PC-3 (cell line): ENCODE measurements at regions not wholly inside any gene's neighbourhood (a gene's known extent, or its start where the extent isn't known, plus 50 kb on each side); places are given as distances from the start of the nearest gene placed in this dataset.

ENCODE experiments used
- ATAC-seq: fragments of 200-7000 bp; cut with Tn5 transposase; 2 replicates; pipeline ENCODE4 v1.9.1; 2020; ENCODE audit warnings: mild to moderate bottlenecking, moderate library complexity
- BruUV-seq: library from RNA; stranded (reverse); fragments of 400-500 nt; replicated peaks from 2 replicates; lab custom pipeline; 2021; lab: Mats Ljungman, UMichigan
- CTCF ChIA-PET: fragments of 300-600 bp; sonication (Branson Sonifier 250); formaldehyde crosslinking; loops from one replicate; lab custom pipeline; 2022; ENCODE audit warnings: antibody characterized with exemption; lab: Charles Lee
- POLR2A ChIA-PET: fragments of 300-600 bp; sonication (Branson Sonifier 250); formaldehyde crosslinking; loops from one replicate; lab custom pipeline; 2022; ENCODE audit warnings: antibody characterized with exemption; ENCODE audit not compliant: unreplicated experiment; lab: Charles Lee
- DNase-seq: peaks from one replicate; pipeline ENCODE4 v3.0.0-alpha.2; 2015
- H2AFZ ChIP-seq: fragments of 300-600 bp; sonication (generic); 2 replicates; pipeline ENCODE4 v1.6.0; 2016; ENCODE audit warnings: antibody characterized with exemption, low read length
- H3F3A ChIP-seq: fragments of 300-600 bp; sonication (generic); one replicate; pipeline ENCODE4 v1.6.0; 2017; ENCODE audit warnings: antibody characterized with exemption, low read length, control low read depth, mild to moderate bottlenecking; ENCODE audit not compliant: unreplicated experiment
- H3K27ac ChIP-seq: fragments of 300-600 bp; sonication (generic); 2 replicates; pipeline ENCODE4 v1.5.1; 2016; ENCODE audit warnings: mild to moderate bottlenecking, low read length
- H3K27me3 ChIP-seq: fragments of 300-600 bp; sonication (generic); 2 replicates; pipeline ENCODE4 v1.6.1; 2016; ENCODE audit warnings: low read length, mixed read lengths
- H3K36me3 ChIP-seq: fragments of 300-600 bp; sonication (generic); 2 replicates; pipeline ENCODE4 v1.6.1; 2016; ENCODE audit warnings: low read depth, mixed run types, low read length, mixed read lengths
- H3K4me1 ChIP-seq: fragments of 300-600 bp; sonication (generic); 2 replicates; pipeline ENCODE4 v1.5.1; 2016; ENCODE audit warnings: low read length; ENCODE audit not compliant: insufficient read depth
- H3K4me2 ChIP-seq: fragments of 300-600 bp; sonication (generic); 2 replicates; pipeline ENCODE4 v1.6.0; 2016; ENCODE audit warnings: low read length
- H3K4me3 ChIP-seq: fragments of 300-600 bp; sonication (generic); 2 replicates; pipeline ENCODE4 v1.5.1; 2016; ENCODE audit warnings: mild to moderate bottlenecking, low read length, mixed read lengths
- H3K79me2 ChIP-seq: fragments of 300-600 bp; sonication (generic); 2 replicates; pipeline ENCODE4 v1.6.1; 2017; ENCODE audit warnings: low read length, mixed read lengths
- H3K9ac ChIP-seq: fragments of 300-600 bp; sonication (generic); 2 replicates; pipeline ENCODE4 v1.6.0; 2016; ENCODE audit warnings: mild to moderate bottlenecking, low read length
- H3K9me2 ChIP-seq: fragments of 300-600 bp; sonication (generic); replicated peaks from 2 replicates; pipeline ENCODE4 v1.6.1; 2016; ENCODE audit warnings: mixed run types, low read length, mixed read lengths
- H3K9me3 ChIP-seq: fragments of 300-600 bp; sonication (generic); 2 replicates; pipeline ENCODE4 v1.6.1; 2016; ENCODE audit warnings: low read length, mixed read lengths
- H4K20me1 ChIP-seq: fragments of 300-600 bp; sonication (generic); 2 replicates; pipeline ENCODE4 v1.6.1; 2016; ENCODE audit warnings: low read length, mixed read lengths
- CTCF ChIP-seq: fragments of 300-600 bp; sonication (generic); conservative IDR thresholded peaks from 2 replicates; pipeline ENCODE4 v1.5.1; 2017; ENCODE audit warnings: antibody characterized with exemption, low read depth, mild to moderate bottlenecking, low read length
- EZH2 ChIP-seq: fragments of 300-600 bp; sonication (generic); IDR thresholded peaks from one replicate; pipeline ENCODE4 v1.6.1; 2017; ENCODE audit warnings: antibody characterized with exemption, mild to moderate bottlenecking, low read length; ENCODE audit not compliant: unreplicated experiment
- EZH2phosphoT487 ChIP-seq: fragments of 300-600 bp; sonication (generic); IDR thresholded peaks from 2 replicates; pipeline ENCODE4 v1.6.1; 2018; ENCODE audit warnings: mild to moderate bottlenecking, antibody characterized with exemption, low read length, borderline replicate concordance
- intact Hi-C: fragments of 100-400 bp; cut with micrococcal nuclease; formaldehyde crosslinking; loops from 2 replicates; pipeline ENCODE4 v1.9.0; 2023

DNA sequence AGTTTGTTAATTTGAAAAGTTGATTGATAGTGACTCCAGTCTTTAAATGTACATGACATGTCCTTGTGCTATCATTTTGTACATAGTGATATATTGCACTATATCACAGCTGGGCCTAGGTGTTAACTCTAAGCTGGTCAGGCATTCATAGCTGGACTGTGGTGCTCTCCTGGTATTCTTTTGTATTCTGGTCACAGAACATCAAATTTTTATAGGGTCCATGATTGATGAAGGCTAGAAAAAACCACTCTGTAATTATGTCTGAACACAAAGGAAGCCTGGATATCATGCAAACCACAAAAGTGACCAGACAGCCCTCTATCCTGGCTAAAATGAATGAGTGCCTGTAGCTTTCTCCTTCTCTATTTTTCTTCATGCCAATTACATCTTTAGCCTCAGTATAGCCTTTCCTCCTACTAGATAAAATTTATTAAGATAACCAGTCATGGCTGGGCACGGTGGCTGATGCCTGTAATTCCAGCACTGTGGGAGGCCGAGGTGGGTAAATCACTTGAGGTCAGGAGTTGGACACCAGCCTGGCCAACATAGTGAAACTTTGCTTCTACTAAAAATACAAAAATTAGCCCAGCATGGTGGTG is 134.9 kb upstream of the B3GALT2 start:
- no peaks in the 10 kb centered on the region for H3K9me3 ChIP-seq
- TF ChIP-seq CTCF (no peak), EZH2 (no peak), EZH2phosphoT487 (no peak)
- no peaks in the 10 kb centered on the region; the same call in 1 of the 2 replicates for H3K36me3 ChIP-seq
- ATAC-seq (no peak), DNase-seq (no peak)
- no peaks in the 10 kb centered on the region for H3K9me2 ChIP-seq
- BruUV-seq: no TSS peak
- H3K9ac ChIP-seq: no peak overlapping the region
- H3F3A ChIP-seq: no peaks in the 10 kb centered on the region
- no peaks in the 10 kb centered on the region for H3K27me3 ChIP-seq
- no peak overlapping the region for H3K27ac ChIP-seq
- intact Hi-C loops: no loop called here
- no peaks in the 10 kb centered on the region for H4K20me1 ChIP-seq
- no peak overlapping the region for H3K4me3 ChIP-seq
- no peak overlapping the region for H2AFZ ChIP-seq
- no peak overlapping the region for H3K4me2 ChIP-seq
- no peaks in the 10 kb centered on the region for H3K79me2 ChIP-seq
- CTCF ChIA-PET: no interaction called here
- H3K4me1 ChIP-seq: peaks cover 13% of the 10 kb centered on the region
- POLR2A ChIA-PET: no interaction called here

DNA sequence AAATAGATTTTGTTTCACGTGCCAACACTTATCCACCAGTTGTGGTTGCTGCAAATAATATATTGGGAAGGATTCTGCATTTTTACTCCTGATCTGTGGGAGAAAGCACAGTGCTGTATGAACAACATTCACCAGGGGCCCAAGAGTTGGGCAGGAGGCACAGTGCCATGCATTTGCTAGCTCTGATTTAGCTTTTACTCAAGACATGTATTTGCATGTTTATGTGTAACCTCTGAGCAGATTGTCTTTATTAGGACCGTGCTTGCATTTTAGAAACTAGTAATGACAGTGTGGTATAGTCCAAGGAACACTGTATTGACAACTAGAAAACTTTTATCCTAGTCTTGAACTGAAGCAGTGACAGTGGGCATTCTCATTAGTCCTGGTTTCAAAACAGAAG is 133.9 kb upstream of the B3GALT2 start:
- Histone ChIP-seq H4K20me1 (no peaks in the 10 kb centered on the region), H3F3A (no peaks in the 10 kb centered on the region), H3K27ac (no peak overlapping the region), H3K9ac (no peak overlapping the region), H2AFZ (no peak overlapping the region), H3K4me2 (no peak overlapping the region), H3K27me3 (no peaks in the 10 kb centered on the region), H3K4me1 (peaks cover 13% of the 10 kb centered on the region), H3K9me3 (no peaks in the 10 kb centered on the region), H3K4me3 (no peak overlapping the region), H3K79me2 (no peaks in the 10 kb centered on the region), H3K36me3 (no peaks in the 10 kb centered on the region), H3K9me2 (no peaks in the 10 kb centered on the region)
- ChIA-PET POLR2A (no interaction called here), CTCF (no interaction called here)
- ATAC-seq: no peak
- BruUV-seq: no TSS peak
- TF ChIP-seq EZH2phosphoT487 (no peak), CTCF (no peak), EZH2 (no peak)
- no peak for DNase-seq
- intact Hi-C loops: no loop called here

DNA sequence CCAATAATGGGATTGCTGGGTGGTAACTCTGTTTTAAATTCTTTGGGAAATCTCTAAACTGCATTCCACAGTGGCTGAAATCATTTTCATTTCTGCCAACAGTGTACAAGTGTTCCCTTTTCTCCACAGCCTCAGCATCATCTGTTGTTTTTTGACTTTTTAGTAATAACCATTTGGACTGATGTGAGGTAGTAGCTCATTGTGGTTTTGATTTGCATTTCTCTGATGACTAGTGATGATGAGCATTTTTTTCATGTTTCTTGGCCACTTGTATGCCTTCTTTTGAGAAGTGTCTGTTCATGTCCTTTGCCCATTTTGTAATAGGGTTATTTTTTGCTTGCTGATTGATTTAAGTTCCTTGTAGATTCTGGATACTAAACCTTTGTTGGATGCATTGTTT is 131.9 kb upstream of the B3GALT2 start:
- Histone ChIP-seq H3K4me2 (no peak overlapping the region), H3F3A (no peaks in the 10 kb centered on the region), H2AFZ (no peak overlapping the region), H3K27ac (no peak overlapping the region), H3K79me2 (no peaks in the 10 kb centered on the region), H3K9me3 (no peaks in the 10 kb centered on the region), H4K20me1 (no peaks in the 10 kb centered on the region), H3K4me1 (peaks cover 13% of the 10 kb centered on the region), H3K9me2 (no peaks in the 10 kb centered on the region), H3K36me3 (no peaks in the 10 kb centered on the region), H3K27me3 (no peaks in the 10 kb centered on the region), H3K4me3 (no peak overlapping the region), H3K9ac (no peak overlapping the region)
- intact Hi-C loops: no loop called here
- ATAC-seq (no peak), DNase-seq (no peak)
- BruUV-seq: no TSS peak
- CTCF ChIA-PET: no interaction called here
- POLR2A ChIA-PET: no interaction called here
- TF ChIP-seq CTCF (no peak), EZH2 (no peak), EZH2phosphoT487 (no peak)
